ENCODE measurements at regions not wholly inside any gene's neighbourhood (a gene's known extent, or its start where the extent isn't known, plus 50 kb on each side); places are given as distances from the start of the nearest gene placed in this dataset.

GRCh38 chr11:16596231-16596630 lies 142.2 kb upstream of the C11orf58 start:
- TF ChIP-seq SUZ12 (IDR thresholded peaks at IDR 0.05; ENCODE audit: extremely low read depth, insufficient read depth, insufficient read length) (no peak), YY1 (IDR thresholded peaks at IDR 0.05; ENCODE audit: insufficient read depth, insufficient read length) (no peak), ZNF274 (IDR thresholded peaks at IDR 0.05; ENCODE audit: low read depth, low read length) (no peak)
